GM12878 (cell line): ENCODE measurements at regions not wholly inside any gene's neighbourhood (a gene's known extent, or its start where the extent isn't known, plus 50 kb on each side); places are given as distances from the start of the nearest gene placed in this dataset.

Experiments
- CEBPB ChIP-seq, 2 experiments: fragments of 150-350 bp in 1 of 2; IDR thresholded peaks; 2 replicates each; pipeline ENCODE4 v1.6.1; 2012 to 2014; ENCODE audit warnings: low read depth in 2 of 2, low read length in 2 of 2, borderline replicate concordance in 1 of 2, inconsistent platforms in 1 of 2
- CREB1 ChIP-seq: IDR thresholded peaks from 2 replicates; pipeline ENCODE4 v1.6.1; 2012; ENCODE audit warnings: low read depth, mild to moderate bottlenecking, inconsistent platforms
- EZH2 ChIP-seq: IDR thresholded peaks from 2 replicates; pipeline ENCODE4 v1.6.1; 2012; ENCODE audit warnings: low read depth, mild to moderate bottlenecking, control low read depth, inconsistent platforms, low read length, borderline replicate concordance; ENCODE audit not compliant: control insufficient read depth
- FOXM1 ChIP-seq: IDR thresholded peaks from 2 replicates; pipeline ENCODE4 v1.6.1; 2012; ENCODE audit warnings: low read depth, mild to moderate bottlenecking, inconsistent platforms, low read length, moderate library complexity
- JUNB ChIP-seq: IDR thresholded peaks from 2 replicates; pipeline ENCODE4 v1.6.1; 2016; ENCODE audit warnings: antibody characterized with exemption, mild to moderate bottlenecking
- MTA3 ChIP-seq: IDR thresholded peaks from 2 replicates; pipeline ENCODE4 v1.6.1; 2012; ENCODE audit warnings: low read length, inconsistent platforms, borderline replicate concordance
- MXI1 ChIP-seq: fragments of 150-350 bp; IDR thresholded peaks from 2 replicates; pipeline ENCODE4 v1.6.1; 2011; ENCODE audit warnings: low read depth, mild to moderate bottlenecking, inconsistent platforms, low read length, improper control_type of control experiment
- NRF1 ChIP-seq: conservative IDR thresholded peaks from 2 replicates; pipeline ENCODE4 v1.6.1; 2011; ENCODE audit warnings: mild to moderate bottlenecking, low read depth, low read length, improper control_type of control experiment
- PKNOX1 ChIP-seq: fragments of 450-650 bp; IDR thresholded peaks from 2 replicates; pipeline ENCODE4 v1.6.1; 2016; ENCODE audit warnings: mild to moderate bottlenecking
- USF2 ChIP-seq: IDR thresholded peaks from 2 replicates; pipeline ENCODE4 v1.6.1; 2011; ENCODE audit warnings: low read depth, low read length, improper control_type of control experiment, borderline replicate concordance
- TF ChIP-seq, protein P1 (sequence below), 3 experiments: IDR thresholded peaks in 2 of 3; conservative IDR thresholded peaks in 1 of 3; 2 replicates each; pipeline ENCODE4 v1.5.1; 2011; ENCODE audit warnings: low read depth in 3 of 3, low read length in 3 of 3, mild to moderate bottlenecking in 3 of 3, control low read depth in 2 of 3, moderate library complexity in 2 of 3, inconsistent platforms in 1 of 3, mixed read lengths in 1 of 3; ENCODE audit not compliant: control insufficient read depth in 2 of 3, insufficient read depth in 1 of 3; ENCODE audit errors: extremely low read depth in 1 of 3

DNA sequence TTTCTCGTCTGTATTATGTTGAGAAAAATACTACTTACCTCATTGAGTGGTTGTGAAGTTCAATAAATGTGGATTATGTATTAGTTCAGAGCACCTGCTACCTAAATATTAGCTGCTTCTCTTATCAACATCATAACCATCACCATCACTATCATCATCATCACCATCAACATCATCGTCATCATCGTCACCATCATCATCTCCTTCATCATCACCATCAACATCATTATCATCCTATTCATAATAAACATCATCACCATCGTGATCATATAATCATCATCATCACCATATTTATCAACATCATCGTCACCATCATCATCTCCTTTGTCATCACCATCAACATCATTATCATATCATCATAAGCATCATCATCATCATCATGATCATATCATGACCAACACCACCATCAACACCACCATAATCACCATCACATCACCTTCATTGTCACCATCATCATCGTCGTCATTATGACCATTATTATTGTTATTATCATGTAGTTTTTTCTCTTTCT, 181.0 kb upstream of the ADCY2 start:
- TF ChIP-seq MXI1 (no peak), FOXM1 (no peak), MTA3 (no peak), NRF1 (no peak), CEBPB (IDR thresholded peaks at IDR 0.05; ENCODE audit: borderline replicate concordance in 1 of 2, low read depth in 2 of 2, low read length in 2 of 2) (no peak), USF2 (no peak), PKNOX1 (no peak), EZH2 (no peak), CREB1 (no peak), JUNB (no peak)
- TF ChIP-seq, protein P1, sequence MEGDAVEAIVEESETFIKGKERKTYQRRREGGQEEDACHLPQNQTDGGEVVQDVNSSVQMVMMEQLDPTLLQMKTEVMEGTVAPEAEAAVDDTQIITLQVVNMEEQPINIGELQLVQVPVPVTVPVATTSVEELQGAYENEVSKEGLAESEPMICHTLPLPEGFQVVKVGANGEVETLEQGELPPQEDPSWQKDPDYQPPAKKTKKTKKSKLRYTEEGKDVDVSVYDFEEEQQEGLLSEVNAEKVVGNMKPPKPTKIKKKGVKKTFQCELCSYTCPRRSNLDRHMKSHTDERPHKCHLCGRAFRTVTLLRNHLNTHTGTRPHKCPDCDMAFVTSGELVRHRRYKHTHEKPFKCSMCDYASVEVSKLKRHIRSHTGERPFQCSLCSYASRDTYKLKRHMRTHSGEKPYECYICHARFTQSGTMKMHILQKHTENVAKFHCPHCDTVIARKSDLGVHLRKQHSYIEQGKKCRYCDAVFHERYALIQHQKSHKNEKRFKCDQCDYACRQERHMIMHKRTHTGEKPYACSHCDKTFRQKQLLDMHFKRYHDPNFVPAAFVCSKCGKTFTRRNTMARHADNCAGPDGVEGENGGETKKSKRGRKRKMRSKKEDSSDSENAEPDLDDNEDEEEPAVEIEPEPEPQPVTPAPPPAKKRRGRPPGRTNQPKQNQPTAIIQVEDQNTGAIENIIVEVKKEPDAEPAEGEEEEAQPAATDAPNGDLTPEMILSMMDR (IDR thresholded peaks at IDR 0.05 in 2 of 3, conservative IDR thresholded peaks at IDR 0.05 in 1 of 3; ENCODE audit: control insufficient read depth in 2 of 3, extremely low read depth in 1 of 3, insufficient read depth in 1 of 3, low read depth in 3 of 3, low read length in 3 of 3), result no peak
